CD4-positive, alpha-beta T cell (primary cell): ENCODE measurements at regions not wholly inside any gene's neighbourhood (a gene's known extent, or its start where the extent isn't known, plus 50 kb on each side); places are given as distances from the start of the nearest gene placed in this dataset.

ENCODE experiments used
- ATAC-seq: fragments of 200-7000 bp; cut with Tn5 transposase; one replicate; pipeline ENCODE4 v1.10.0; 2022; ENCODE audit warnings: mild to moderate bottlenecking; ENCODE audit not compliant: poor library complexity
- CTCF ChIA-PET: fragments of 350-600 bp; sonication (Branson Sonifier 250); formaldehyde crosslinking; loops from one replicate; lab custom pipeline; 2021; ENCODE audit warnings: antibody characterized with exemption, inconsistent platforms; lab: Charles Lee
- POLR2A ChIA-PET: fragments of 350-600 bp; sonication (Branson Sonifier 250); formaldehyde crosslinking; loops from one replicate; lab custom pipeline; 2021; ENCODE audit warnings: antibody characterized with exemption, inconsistent platforms; lab: Charles Lee
- DNase-seq, 14 experiments: peaks; one replicate each; pipeline ENCODE4 v3.0.0-alpha.2; 2013 to 2020; ENCODE audit warnings: mixed read lengths in 2 of 14
- H3K27ac ChIP-seq, 2 donors: one replicate each; pipeline versions ENCODE4 v1.5.1 to v1.7.0; 2013; ENCODE audit warnings: low read length in 2 of 2, low read depth in 1 of 2, mild to moderate bottlenecking in 1 of 2
- H3K27me3 ChIP-seq, 2 experiments: 1 replicate in 1 of 2; 2 replicates in 1 of 2; pipeline versions ENCODE4 v1.6.1 to v1.7.0; 2013; ENCODE audit warnings: low read length in 2 of 2, control low read depth in 1 of 2, mild to moderate bottlenecking in 1 of 2, moderate library complexity in 1 of 2; ENCODE audit not compliant: insufficient read depth in 2 of 2, control insufficient read depth in 1 of 2
- H3K36me3 ChIP-seq: one replicate; pipeline ENCODE4 v1.6.1; 2013; ENCODE audit warnings: low read length, control low read depth; ENCODE audit not compliant: insufficient read depth
- H3K4me1 ChIP-seq: one replicate; pipeline ENCODE4 v1.6.1; 2013; ENCODE audit warnings: low read length, control low read depth; ENCODE audit not compliant: insufficient read depth
- H3K4me3 ChIP-seq: one replicate; pipeline ENCODE4 v1.5.1; 2013; ENCODE audit warnings: mild to moderate bottlenecking, low read length, moderate library complexity
- H3K9me3 ChIP-seq, 2 experiments: 1 replicate in 1 of 2; 2 replicates in 1 of 2; pipeline versions ENCODE4 v1.6.1 to v1.7.0; 2013; ENCODE audit warnings: low read length in 2 of 2, mild to moderate bottlenecking in 2 of 2, control low read depth in 1 of 2, moderate library complexity in 1 of 2; ENCODE audit not compliant: control insufficient read depth in 1 of 2, insufficient read depth in 1 of 2
- H3K27ac Mint-ChIP-seq: one replicate; pipeline ENCODE4 v1.8.0; 2020; ENCODE audit warnings: mixed read lengths
- H3K27me3 Mint-ChIP-seq: one replicate; pipeline ENCODE4 v1.8.0; 2021; ENCODE audit warnings: mixed read lengths
- H3K36me3 Mint-ChIP-seq: one replicate; pipeline ENCODE4 v1.8.0; 2021; ENCODE audit warnings: low read depth, mixed read lengths
- H3K4me1 Mint-ChIP-seq: one replicate; pipeline ENCODE4 v1.8.0; 2021; ENCODE audit warnings: low read depth, mixed read lengths
- H3K4me3 Mint-ChIP-seq: one replicate; pipeline ENCODE4 v1.8.0; 2020; ENCODE audit warnings: mild to moderate bottlenecking, mixed read lengths
- H3K9me3 Mint-ChIP-seq: one replicate; pipeline ENCODE4 v1.8.0; 2020; ENCODE audit warnings: mixed read lengths
- CTCF ChIP-seq: fragments of 200-600 bp; IDR thresholded peaks from one replicate; pipeline ENCODE4 v1.8.0; 2022; ENCODE audit warnings: antibody characterized with exemption, mild to moderate bottlenecking
- intact Hi-C, 2 experiments: fragments of 100-400 bp; cut with DNase I in 1 of 2; cut with micrococcal nuclease in 1 of 2; formaldehyde crosslinking; loops; one replicate each; pipeline versions ENCODE4 v1.15.1 to v1.9.0; 2023 to 2025; cut with DNase I, micrococcal nuclease

DNA sequence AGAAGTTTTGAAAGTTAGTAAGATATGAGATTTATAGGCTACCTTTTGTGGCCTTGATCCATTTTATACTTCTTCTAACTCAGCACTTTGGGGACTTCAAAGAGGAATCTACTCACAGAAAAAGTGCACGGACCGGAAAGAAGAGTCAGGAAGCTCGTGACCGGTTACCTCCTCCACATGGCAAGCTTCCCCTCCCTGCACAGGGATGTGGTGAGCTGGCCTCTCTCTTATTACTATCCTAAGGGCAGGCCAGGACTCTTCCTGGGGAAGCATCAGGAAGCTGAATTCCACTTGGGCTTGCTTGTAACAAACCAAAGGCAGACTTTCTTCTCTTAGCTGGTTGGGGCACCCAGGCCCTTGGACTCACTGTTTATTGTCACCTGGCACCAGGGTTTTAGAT is 170.8 kb upstream of the GLI3 start:
- ATAC-seq (no peak), DNase-seq (no peak)
- Mint-ChIP-seq H3K27ac (no peak overlapping the region), H3K36me3 (no peaks in the 10 kb centered on the region), H3K4me3 (no peak overlapping the region), H3K9me3 (no peaks in the 10 kb centered on the region), H3K4me1 (no peaks in the 10 kb centered on the region), H3K27me3 (no peaks in the 10 kb centered on the region)
- Histone ChIP-seq H3K4me3 (no peak overlapping the region), H3K27me3 (no peaks in the 10 kb centered on the region), H3K27ac (no peak overlapping the region), H3K36me3 (no peaks in the 10 kb centered on the region), H3K4me1 (no peaks in the 10 kb centered on the region), H3K9me3 (peaks cover 0 to 7% of the 10 kb centered on the region in 2 experiments)
- POLR2A ChIA-PET, result no interaction called here
- CTCF ChIA-PET, result no interaction called here
- intact Hi-C loops, result no loop called here
- no peak for TF ChIP-seq CTCF

DNA sequence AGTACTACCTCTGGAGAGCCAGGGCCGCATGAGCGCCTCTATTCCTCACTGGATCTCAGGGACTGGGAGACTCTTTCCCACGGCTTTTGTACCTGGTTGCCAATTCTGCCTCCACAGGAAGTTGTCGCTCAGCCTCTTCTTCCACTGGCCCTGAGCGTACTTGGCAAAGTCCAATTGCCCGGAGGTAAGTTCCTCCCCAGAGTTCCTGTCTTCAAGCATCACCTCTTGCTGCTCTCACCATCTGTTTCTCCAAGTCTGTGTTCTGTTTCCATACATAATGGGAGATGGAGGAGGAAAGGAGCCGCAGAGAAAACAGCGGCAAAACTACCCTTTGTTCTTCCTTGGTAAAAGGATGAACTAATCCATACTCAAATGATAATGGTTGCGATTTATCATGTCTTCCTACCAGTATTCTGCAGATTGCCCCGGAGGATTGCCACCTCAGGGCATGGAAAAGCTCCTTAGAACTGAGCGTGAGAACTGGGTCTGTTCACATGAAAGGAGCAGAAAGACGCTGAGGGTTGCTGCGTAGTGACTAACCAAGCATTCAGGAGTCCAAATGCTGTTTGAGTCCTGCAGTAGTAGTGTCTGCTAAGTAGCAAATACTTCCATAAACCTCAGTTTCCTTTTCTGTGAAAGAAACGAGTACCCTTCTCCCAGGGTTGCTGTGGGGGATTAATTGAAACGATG is 170.2 kb upstream of the GLI3 start:
- Mint-ChIP-seq H3K9me3 (no peaks in the 10 kb centered on the region), H3K4me3 (no peak overlapping the region), H3K27me3 (no peaks in the 10 kb centered on the region), H3K4me1 (no peaks in the 10 kb centered on the region), H3K36me3 (no peaks in the 10 kb centered on the region), H3K27ac (no peak overlapping the region)
- ChIA-PET POLR2A (no interaction called here), CTCF (no interaction called here)
- ATAC-seq, result no peak
- Histone ChIP-seq H3K9me3 (peaks cover 0 to 4% of the 10 kb centered on the region in 2 experiments), H3K4me1 (no peaks in the 10 kb centered on the region), H3K27me3 (no peaks in the 10 kb centered on the region), H3K36me3 (no peaks in the 10 kb centered on the region), H3K4me3 (no peak overlapping the region), H3K27ac (no peak overlapping the region)
- DNase-seq, result no peak
- TF ChIP-seq CTCF, result no peak
- intact Hi-C loops, result no loop called here

DNA sequence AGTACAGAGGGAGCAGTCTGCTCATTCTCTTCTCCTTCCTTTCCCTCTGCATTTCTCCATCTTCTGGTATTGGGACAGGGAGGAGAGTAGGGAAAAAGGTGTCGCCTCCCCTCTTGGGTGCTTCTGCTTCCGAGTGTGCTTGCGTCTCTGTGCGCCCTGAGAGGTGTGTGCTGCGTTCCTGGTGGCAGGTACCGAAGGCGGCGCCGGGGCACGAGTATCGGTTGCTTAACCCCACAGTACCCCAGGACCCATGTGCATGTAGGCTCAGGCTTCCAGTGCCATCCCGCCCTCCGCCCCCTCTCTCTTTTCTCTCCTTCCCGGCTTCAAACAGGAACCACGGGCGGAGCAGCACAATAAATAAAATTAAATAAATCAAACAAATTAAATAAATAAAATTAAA is 169.3 kb upstream of the GLI3 start:
- Mint-ChIP-seq H3K4me3 (no peak overlapping the region), H3K9me3 (no peaks in the 10 kb centered on the region), H3K27ac (no peak overlapping the region), H3K4me1 (no peaks in the 10 kb centered on the region), H3K36me3 (no peaks in the 10 kb centered on the region), H3K27me3 (no peaks in the 10 kb centered on the region)
- Histone ChIP-seq H3K36me3 (no peaks in the 10 kb centered on the region), H3K4me3 (no peak overlapping the region), H3K27me3 (no peaks in the 10 kb centered on the region), H3K9me3 (peaks cover 0 to 4% of the 10 kb centered on the region in 2 experiments), H3K4me1 (no peaks in the 10 kb centered on the region), H3K27ac (no peak overlapping the region)
- no peak for DNase-seq
- ChIA-PET POLR2A (no interaction called here), CTCF (no interaction called here)
- intact Hi-C loops, result no loop called here
- TF ChIP-seq CTCF, result no peak
- ATAC-seq, result no peak
